DND-41 (cell line): ENCODE measurements at regions not wholly inside any gene's neighbourhood (a gene's known extent, or its start where the extent isn't known, plus 50 kb on each side); places are given as distances from the start of the nearest gene placed in this dataset.

Source experiments
- EZH2 ChIP-seq: IDR thresholded peaks from 3 replicates; pipeline ENCODE4 v1.6.1; 2012; ENCODE audit warnings: borderline replicate concordance, low read depth, mild to moderate bottlenecking, moderate library complexity, low read length, inconsistent platforms; ENCODE audit not compliant: severe bottlenecking
- TF ChIP-seq, protein P1 (sequence below): IDR thresholded peaks from 2 replicates; pipeline ENCODE4 v1.5.1; 2012; ENCODE audit warnings: borderline replicate concordance, low read length, moderate library complexity, mild to moderate bottlenecking; ENCODE audit not compliant: poor library complexity, severe bottlenecking; ENCODE audit errors: extremely low read depth

DNA sequence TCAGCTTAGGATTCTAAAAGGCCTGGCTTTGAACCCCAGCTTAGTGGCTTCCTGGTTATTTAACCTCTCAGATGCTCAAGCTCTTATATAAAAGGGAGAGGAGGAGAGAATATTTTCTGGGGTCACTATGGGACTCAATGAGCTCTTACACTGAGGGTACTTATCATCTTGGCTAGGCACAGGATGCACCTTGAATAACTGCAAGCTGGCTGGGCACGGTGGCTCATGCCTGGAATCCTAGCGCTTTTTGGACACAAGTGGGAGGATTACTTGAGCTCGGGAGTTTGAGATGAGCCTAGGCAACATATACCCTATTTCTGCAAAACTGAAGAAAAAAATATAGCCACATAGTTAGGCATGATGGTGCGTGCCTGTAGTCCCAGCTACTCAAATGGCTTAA is 665.3 kb upstream of the RBFOX1 start:
- TF ChIP-seq, protein P1, sequence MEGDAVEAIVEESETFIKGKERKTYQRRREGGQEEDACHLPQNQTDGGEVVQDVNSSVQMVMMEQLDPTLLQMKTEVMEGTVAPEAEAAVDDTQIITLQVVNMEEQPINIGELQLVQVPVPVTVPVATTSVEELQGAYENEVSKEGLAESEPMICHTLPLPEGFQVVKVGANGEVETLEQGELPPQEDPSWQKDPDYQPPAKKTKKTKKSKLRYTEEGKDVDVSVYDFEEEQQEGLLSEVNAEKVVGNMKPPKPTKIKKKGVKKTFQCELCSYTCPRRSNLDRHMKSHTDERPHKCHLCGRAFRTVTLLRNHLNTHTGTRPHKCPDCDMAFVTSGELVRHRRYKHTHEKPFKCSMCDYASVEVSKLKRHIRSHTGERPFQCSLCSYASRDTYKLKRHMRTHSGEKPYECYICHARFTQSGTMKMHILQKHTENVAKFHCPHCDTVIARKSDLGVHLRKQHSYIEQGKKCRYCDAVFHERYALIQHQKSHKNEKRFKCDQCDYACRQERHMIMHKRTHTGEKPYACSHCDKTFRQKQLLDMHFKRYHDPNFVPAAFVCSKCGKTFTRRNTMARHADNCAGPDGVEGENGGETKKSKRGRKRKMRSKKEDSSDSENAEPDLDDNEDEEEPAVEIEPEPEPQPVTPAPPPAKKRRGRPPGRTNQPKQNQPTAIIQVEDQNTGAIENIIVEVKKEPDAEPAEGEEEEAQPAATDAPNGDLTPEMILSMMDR: no peak
- no peak for TF ChIP-seq EZH2
